GM21526 (cell line): ENCODE measurements at regions not wholly inside any gene's neighbourhood (a gene's known extent, or its start where the extent isn't known, plus 50 kb on each side); places are given as distances from the start of the nearest gene placed in this dataset.

ENCODE experiments used
- ATAC-seq: cut with Tn5 transposase; IDR thresholded peaks from one replicate; pipeline ENCODE4 v1.9.1; 2021; ENCODE audit warnings: moderate library complexity; ENCODE audit not compliant: unreplicated experiment, low FRiP score

- no peak for ATAC-seq
Observed at GRCh38 chr20:16220826-16221225, 352.4 kb downstream of the KIF16B start.

- ATAC-seq, result no peak
Observed at GRCh38 chr20:16219182-16219581, 354.1 kb downstream of the KIF16B start.

GRCh38 chr20:16216914-16217230, 356.4 kb downstream of the KIF16B start:
- no peak for ATAC-seq

- ATAC-seq, result no peak
Observed at GRCh38 chr20:16216227-16216913, 356.9 kb downstream of the KIF16B start.

GRCh38 chr20:16215041-16215440, 358.2 kb downstream of the KIF16B start:
- ATAC-seq, result no peak

- ATAC-seq, result no peak
Observed at GRCh38 chr20:16212790-16213189, 360.5 kb downstream of the KIF16B start.

DNA sequence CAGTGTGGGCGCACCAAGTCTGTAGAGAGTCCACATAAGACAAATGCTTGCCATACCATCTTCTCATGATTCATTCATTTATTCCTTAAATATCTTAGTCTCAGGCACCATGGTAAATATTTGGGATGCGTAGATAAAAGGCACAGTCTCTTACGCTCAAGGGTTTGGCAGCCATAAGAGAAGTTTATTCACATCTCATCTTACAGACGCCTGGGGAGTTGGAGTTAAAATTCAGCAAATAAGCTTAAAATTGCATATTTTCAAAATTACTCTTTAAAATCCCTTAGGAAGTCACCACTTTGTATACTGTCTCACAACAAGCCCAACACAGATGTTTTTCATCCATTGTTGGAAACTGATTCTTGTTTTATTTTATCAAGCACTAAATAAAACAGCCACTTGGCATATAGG, 363.3 kb downstream of the KIF16B start:
- ATAC-seq, result no peak

DNA sequence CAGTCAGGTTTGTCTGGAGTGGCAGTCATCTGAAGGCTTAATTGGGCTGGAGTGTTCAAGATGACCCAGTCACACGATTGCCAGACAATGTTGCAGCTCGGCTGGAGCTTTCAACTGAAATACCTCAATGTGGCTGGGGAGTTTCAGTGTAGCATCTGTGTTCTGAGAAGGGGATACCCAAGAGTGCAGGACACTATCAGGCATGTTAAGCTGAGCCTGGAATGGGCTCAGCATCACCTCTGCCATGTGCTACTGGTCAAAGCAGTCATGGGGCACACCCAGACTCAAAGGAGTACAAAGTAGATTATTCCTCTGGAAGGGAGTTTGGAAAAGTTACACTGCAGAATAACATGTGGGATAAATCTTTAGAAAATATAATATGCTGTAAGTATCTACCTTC, 363.9 kb downstream of the KIF16B start:
- no peak for ATAC-seq

GRCh38 chr20:16208443-16208842, 364.8 kb downstream of the KIF16B start:
- no peak for ATAC-seq

GRCh38 chr20:16206817-16207216, 366.4 kb downstream of the KIF16B start:
- no peak for ATAC-seq

DNA sequence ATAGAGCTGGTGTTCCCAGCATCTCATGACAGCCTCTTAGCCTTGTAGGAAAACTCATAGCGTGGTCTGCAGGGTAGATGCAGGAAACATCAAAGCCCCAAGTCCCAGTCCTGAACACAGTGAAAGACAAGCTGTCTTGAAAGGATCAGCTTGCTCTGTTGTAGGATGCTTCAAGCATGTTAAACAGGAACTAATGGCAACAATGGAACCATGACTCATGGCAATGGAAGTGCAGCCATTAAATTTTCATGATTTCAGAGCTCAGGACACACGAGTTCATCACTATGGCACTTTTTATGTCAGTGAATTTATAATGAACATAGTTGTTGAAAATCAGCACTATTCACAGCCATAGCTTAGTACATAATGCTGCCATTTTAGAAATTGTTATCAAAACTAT, 367.7 kb downstream of the KIF16B start:
- no peak for ATAC-seq

- no peak for ATAC-seq
Observed at GRCh38 chr20:16203096-16203495, 370.2 kb downstream of the KIF16B start.

- no peak for ATAC-seq
Observed at GRCh38 chr20:16201191-16201590, 372.1 kb downstream of the KIF16B start.

DNA sequence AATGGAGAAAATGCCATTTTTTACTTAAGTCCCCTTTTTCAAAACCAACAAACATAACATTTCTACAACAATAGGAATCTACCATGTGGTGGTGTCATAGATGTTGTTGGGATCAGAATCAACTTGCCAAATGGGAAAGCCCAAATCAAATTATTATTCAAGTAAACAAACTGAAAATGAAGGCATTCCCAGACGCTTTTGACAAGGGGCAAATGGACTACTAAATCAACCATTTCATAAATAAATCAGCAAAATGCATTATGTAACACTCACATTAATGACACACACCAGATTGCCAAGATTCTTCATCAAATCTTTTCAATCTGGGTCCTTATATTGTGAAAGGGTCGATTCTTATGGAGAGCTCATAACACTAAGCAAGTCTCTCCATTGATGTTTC, 375.6 kb downstream of the KIF16B start:
- no peak for ATAC-seq

DNA sequence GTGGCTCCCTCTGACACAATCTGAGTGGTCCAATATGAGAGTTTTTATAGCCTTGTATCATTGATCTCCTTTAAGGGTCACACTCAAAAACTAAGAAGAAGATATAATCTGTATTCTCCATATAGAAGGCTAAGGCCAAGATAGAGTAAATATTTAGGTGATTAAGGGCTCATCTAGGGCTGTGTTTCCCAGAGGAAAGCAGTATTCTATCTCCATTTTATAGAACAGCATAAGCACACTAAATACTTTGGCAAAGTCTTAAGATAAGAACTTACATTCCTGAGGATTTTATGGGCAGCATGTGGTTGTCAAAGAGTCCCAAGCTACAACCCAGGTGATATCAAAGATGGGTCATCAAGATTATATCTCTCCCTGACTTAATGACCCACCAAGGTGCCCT, 377.6 kb downstream of the KIF16B start:
- no peak for ATAC-seq

- ATAC-seq, result no peak
Observed at GRCh38 chr20:16194617-16195360, 378.5 kb downstream of the KIF16B start.

DNA sequence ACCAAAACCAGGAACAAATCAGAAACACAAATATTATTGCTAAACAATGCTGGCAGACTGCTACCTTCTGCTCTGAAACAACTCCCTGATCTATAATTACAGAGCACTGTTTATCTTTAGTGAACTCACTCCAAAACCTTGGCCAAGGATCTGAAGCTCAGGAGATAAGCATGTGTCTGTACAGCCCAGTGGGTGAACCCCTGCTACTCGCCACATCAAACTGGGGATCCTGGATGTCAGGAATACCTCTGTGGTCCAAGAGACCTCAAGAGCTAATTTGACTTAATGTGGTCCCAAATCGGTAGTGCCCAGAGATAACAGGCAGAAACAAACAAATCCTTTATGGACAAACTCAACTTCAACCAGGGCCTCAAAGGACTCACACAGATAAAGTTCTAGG, 381.8 kb downstream of the KIF16B start:
- no peak for ATAC-seq

DNA sequence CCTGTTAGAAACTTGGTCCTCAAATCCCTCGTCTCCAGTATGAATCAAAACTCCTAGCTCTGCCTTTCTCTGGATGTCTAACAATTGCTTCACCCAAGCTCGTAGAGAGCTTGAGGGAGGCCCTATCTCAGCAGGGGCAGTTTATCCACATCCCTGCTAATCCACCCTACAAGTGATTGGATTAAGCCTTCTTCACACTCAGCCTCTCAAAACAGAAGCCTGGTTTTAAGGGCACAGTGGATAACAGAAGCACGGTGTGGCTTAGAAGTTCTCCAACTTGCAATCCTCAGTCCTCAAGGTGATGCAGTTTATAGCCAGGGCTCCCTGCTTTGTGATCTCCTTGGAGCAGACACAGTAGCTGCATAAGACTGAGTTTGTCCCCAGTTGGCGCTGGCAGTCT, 383.9 kb downstream of the KIF16B start:
- no peak for ATAC-seq

GRCh38 chr20:16187956-16188616, 385.2 kb downstream of the KIF16B start:
- no peak for ATAC-seq

DNA sequence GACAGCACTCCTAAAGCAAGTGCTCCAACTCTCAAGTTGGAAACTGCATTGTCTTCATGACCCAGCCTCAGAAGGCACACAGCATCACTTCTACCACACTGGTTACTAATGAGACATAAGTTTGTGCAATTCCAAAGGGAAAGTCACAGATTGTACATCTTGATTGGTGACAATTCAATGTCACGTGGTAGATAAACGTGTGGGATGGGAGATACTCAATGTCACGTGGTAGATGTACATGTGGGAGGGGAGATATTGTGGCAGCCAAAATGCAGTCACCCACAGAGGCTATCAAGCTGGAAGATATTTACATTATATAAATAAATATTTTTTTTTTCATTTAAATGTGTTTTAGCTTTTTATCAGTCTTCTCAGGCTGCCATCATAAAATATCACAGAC, 393.3 kb downstream of the KIF16B start:
- ATAC-seq, result no peak

- ATAC-seq, result no peak
Observed at GRCh38 chr20:16179371-16179770, 393.9 kb downstream of the KIF16B start.
